Kidney (tissue), 13 donors: ENCODE measurements at regions not wholly inside any gene's neighbourhood (a gene's known extent, or its start where the extent isn't known, plus 50 kb on each side); places are given as distances from the start of the nearest gene placed in this dataset.
"Not testable (repeated sequence)": the region's sequence is repeated elsewhere in the genome, so short reads cannot be mapped to it uniquely, and the experiment has no call there.

Source experiments
- DNase-seq, 5 donors: peaks; one replicate each; pipeline ENCODE4 v3.0.0-alpha.2; 2013 to 2020
- FAIRE-seq: peaks from 2 replicates; lab custom pipeline; 2012; peaks lifted over from hg19 to GRCh38; lab: Jason Lieb, UNC
- H3K27ac ChIP-seq, 2 donors: one replicate each; pipeline ENCODE4 v1.7.0; 2013; ENCODE audit warnings: low read depth in 2 of 2, low read length in 2 of 2, inconsistent platforms in 1 of 2
- H3K27me3 ChIP-seq: one replicate; pipeline ENCODE4 v1.7.1; 2013; ENCODE audit warnings: low read length, inconsistent platforms; ENCODE audit not compliant: control insufficient read depth, insufficient read depth
- H3K36me3 ChIP-seq, 3 donors: one replicate each; pipeline versions ENCODE4 v1.7.0 to v1.7.1; 2013; ENCODE audit warnings: low read length in 3 of 3, control low read depth in 1 of 3, inconsistent platforms in 1 of 3; ENCODE audit not compliant: insufficient read depth in 3 of 3, control insufficient read depth in 2 of 3
- H3K4me1 ChIP-seq, 3 donors: one replicate each; pipeline versions ENCODE4 v1.7.0 to v1.7.1; 2013; ENCODE audit warnings: low read length in 3 of 3, inconsistent platforms in 1 of 3, low read depth in 1 of 3; ENCODE audit not compliant: control insufficient read depth in 2 of 3, insufficient read depth in 2 of 3
- H3K4me3 ChIP-seq, 3 donors: one replicate each; pipeline versions ENCODE4 v1.7.0 to v1.8.1; 2013; ENCODE audit warnings: low read length in 3 of 3, control low read depth in 1 of 3, inconsistent platforms in 1 of 3
- H3K9ac ChIP-seq, 3 donors: one replicate each; pipeline versions ENCODE4 v1.7.0 to v1.7.1; 2013; ENCODE audit warnings: low read length in 3 of 3, control low read depth in 1 of 3, inconsistent platforms in 1 of 3
- H3K9me3 ChIP-seq, 3 donors: one replicate each; pipeline versions ENCODE4 v1.7.0 to v1.7.1; 2013; ENCODE audit warnings: low read length in 3 of 3, control low read depth in 1 of 3, inconsistent platforms in 1 of 3; ENCODE audit not compliant: control insufficient read depth in 2 of 3, insufficient read depth in 1 of 3
- CTCF ChIP-seq: IDR thresholded peaks from 3 replicates; pipeline ENCODE4 v1.5.1; 2012; ENCODE audit warnings: mild to moderate bottlenecking, moderate library complexity, borderline replicate concordance; ENCODE audit not compliant: insufficient read depth; ENCODE audit errors: extremely low read depth
- intact Hi-C: fragments of 100-400 bp; cut with DNase I; formaldehyde crosslinking; loops from one replicate; pipeline ENCODE4 v1.11.1; 2022
- donor health status: control.
- donor health status: control.
- donor health status: control.
- donor health status: control.
- donor health status: control.
- donor health status: DM: yes; HTN: yes; CAD: no.
- donor health status: Normal renal cell carcinoma (clear cell type).

DNA sequence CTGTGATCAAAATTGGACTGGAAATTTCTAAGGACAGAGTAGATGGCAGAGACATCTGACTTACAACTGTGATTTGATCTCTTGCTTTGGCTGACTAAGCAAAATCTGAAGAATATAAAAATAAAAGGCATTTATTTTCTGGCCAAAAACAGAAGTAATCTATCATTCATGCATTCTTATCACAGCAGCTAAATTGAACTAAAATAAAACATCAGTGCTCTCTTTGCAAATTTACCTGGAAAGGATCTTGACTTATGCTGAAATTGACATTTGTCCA, 81.4 kb upstream of the ZNF678 start:
- intact Hi-C loops = no loop called here

DNA sequence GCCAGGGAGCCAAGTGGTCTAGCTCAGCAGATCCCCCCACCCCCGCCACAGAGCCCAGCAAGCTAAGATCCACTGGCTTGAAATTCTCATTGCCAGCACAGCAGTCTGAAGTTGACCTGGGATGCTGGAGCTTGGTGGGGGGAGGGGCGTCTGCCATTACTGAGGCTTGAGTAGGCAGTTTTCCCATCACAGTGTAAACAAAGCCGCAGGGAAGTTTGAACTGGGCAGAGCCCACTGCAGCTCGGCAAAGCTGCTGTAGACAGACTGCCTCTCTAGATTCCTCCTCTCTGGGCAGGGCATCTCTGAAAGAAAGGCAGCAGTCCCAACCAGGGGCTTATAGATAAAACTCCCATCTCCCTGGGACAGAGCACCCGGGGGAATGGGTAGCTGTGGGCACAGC, 89.3 kb upstream of the ZNF678 start:
- intact Hi-C loops, H3K27me3 ChIP-seq, FAIRE-seq, H3K27ac ChIP-seq, H3K36me3 ChIP-seq, H3K9ac ChIP-seq, H3K4me1 ChIP-seq, H3K9me3 ChIP-seq, H3K4me3 ChIP-seq: not testable (repeated sequence)
- DNase-seq = peak in 1 of 5 donors; percentile 20

More for the DNA sequence above, 81.4 kb upstream of the ZNF678 start:
- Histone ChIP-seq H3K4me1 (no peaks in the 10 kb centered on the region), H3K36me3 (no peaks in the 10 kb centered on the region), H3K27ac (no peak overlapping the region), H3K9ac (no peak overlapping the region), H3K4me3 (no peak overlapping the region), H3K9me3 (no peaks in the 10 kb centered on the region), H3K27me3 (no peaks in the 10 kb centered on the region)
- FAIRE-seq (no peak), DNase-seq (no peak)
- no peak for TF ChIP-seq CTCF

GRCh38 chr1:227472772-227473171, 90.6 kb upstream of the ZNF678 start:
- Histone ChIP-seq H3K36me3 (no peaks in the 10 kb centered on the region), H3K9ac (no peak overlapping the region), H3K4me3 (no peak overlapping the region), H3K27me3 (no peaks in the 10 kb centered on the region), H3K9me3 (no peaks in the 10 kb centered on the region), H3K27ac (no peak overlapping the region), H3K4me1 (no peaks in the 10 kb centered on the region)
- no peak for TF ChIP-seq CTCF
- FAIRE-seq = no peak
- DNase-seq = no peak
- intact Hi-C loops = no loop called here

DNA sequence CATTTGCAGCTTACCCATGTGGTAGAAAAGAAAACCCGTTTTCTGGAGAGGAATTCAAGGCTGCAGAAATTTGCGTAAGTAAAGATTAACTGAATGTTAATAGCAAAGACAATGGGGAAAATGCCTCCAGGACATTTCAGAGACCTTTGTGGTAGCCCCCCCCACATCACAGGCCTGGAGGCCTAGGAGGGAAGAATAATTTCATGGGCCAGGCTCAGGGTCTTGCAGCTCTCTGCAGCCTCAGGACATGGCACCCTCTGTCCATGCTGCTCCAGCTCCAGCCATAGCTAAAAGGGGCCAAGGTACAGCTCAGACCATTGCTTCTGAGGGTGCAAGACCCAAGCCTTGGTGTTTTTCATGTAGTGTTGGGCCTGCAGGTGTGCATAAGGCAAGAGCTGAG, 92.7 kb upstream of the ZNF678 start:
- DNase-seq (no peak), FAIRE-seq (no peak)
- intact Hi-C loops = no loop called here
- Histone ChIP-seq H3K9me3 (no peaks in the 10 kb centered on the region), H3K4me3 (no peak overlapping the region), H3K27ac (no peak overlapping the region), H3K4me1 (no peaks in the 10 kb centered on the region), H3K9ac (no peak overlapping the region), H3K36me3 (no peaks in the 10 kb centered on the region), H3K27me3 (no peaks in the 10 kb centered on the region)
- TF ChIP-seq CTCF = no peak
